GM12878 (cell line): ENCODE measurements at regions not wholly inside any gene's neighbourhood (a gene's known extent, or its start where the extent isn't known, plus 50 kb on each side); places are given as distances from the start of the nearest gene placed in this dataset.

Source experiments
- ATAC-seq: fragments of 200-7000 bp; cut with Tn5 transposase; 3 replicates; pipeline ENCODE4 v1.9.1; 2020; ENCODE audit warnings: mild to moderate bottlenecking, moderate library complexity
- BruUV-seq: library from RNA; stranded (reverse); fragments of 400-500 nt; replicated peaks from 2 replicates; lab custom pipeline; 2021; lab: Mats Ljungman, UMichigan
- CTCF ChIA-PET: fragments of 300-600 bp; sonication (Branson Sonifier 250); formaldehyde crosslinking; extraction: SDS; loops from one replicate; lab custom pipeline; 2021; ENCODE audit warnings: inconsistent platforms; lab: Yijun Ruan, JAX
- POLR2A ChIA-PET: fragments of 350-600 bp; formaldehyde crosslinking; extraction: SDS; loops from one replicate; lab custom pipeline; 2021; ENCODE audit warnings: inconsistent platforms; lab: Charles Lee
- RAD21 ChIA-PET: fragments of 300-600 bp; sonication (Branson Sonifier 250); formaldehyde crosslinking; loops from one replicate; lab custom pipeline; 2023; ENCODE audit warnings: antibody characterized with exemption; ENCODE audit not compliant: unreplicated experiment; lab: Charles Lee
- SMC1A ChIA-PET: fragments of 300-600 bp; sonication (Branson Sonifier 250); formaldehyde crosslinking; loops from one replicate; lab custom pipeline; 2023; ENCODE audit not compliant: unreplicated experiment, uncharacterized antibody; lab: Charles Lee
- DNase-seq: peaks from one replicate; pipeline ENCODE4 v3.0.0-alpha.2; 2011; ENCODE audit warnings: low read depth, low spot score
- FAIRE-seq: peaks from 3 replicates; lab custom pipeline; 2011; peaks lifted over from hg19 to GRCh38; lab: Jason Lieb, UNC
- H2AFZ ChIP-seq: 2 replicates; pipeline ENCODE4 v1.6.0; 2011; ENCODE audit warnings: low read depth, low read length, control low read depth; ENCODE audit not compliant: control insufficient read depth
- H3K27ac ChIP-seq: 2 replicates; pipeline ENCODE4 v1.5.1; 2011; ENCODE audit warnings: control low read depth; ENCODE audit not compliant: control insufficient read depth, insufficient read depth
- H3K27me3 ChIP-seq, 2 experiments: replicated peaks in 1 of 2; 2 replicates each; pipeline versions ENCODE4 v1.6.0 to v1.6.1; 2011; ENCODE audit warnings: low read length in 1 of 2; ENCODE audit not compliant: control insufficient read depth in 2 of 2, insufficient read depth in 2 of 2
- H3K36me3 ChIP-seq, 2 experiments: 2 replicates each; pipeline ENCODE4 v1.5.1; 2011; ENCODE audit warnings: low read length in 1 of 2; ENCODE audit not compliant: control insufficient read depth in 2 of 2, insufficient read depth in 2 of 2
- H3K4me1 ChIP-seq: 2 replicates; pipeline ENCODE4 v1.6.1; 2011; ENCODE audit warnings: mild to moderate bottlenecking, low read length, moderate library complexity, mixed read lengths; ENCODE audit not compliant: control insufficient read depth, insufficient read depth
- H3K4me2 ChIP-seq: 2 replicates; pipeline ENCODE4 v1.6.0; 2011; ENCODE audit warnings: control low read depth; ENCODE audit not compliant: control insufficient read depth, insufficient read depth
- H3K4me3 ChIP-seq: fragments of 200-600 bp; sonication (generic); 2 replicates; pipeline ENCODE4 v1.5.1; 2016
- H3K79me2 ChIP-seq: 2 replicates; pipeline ENCODE4 v1.6.0; 2011; ENCODE audit warnings: low read length; ENCODE audit not compliant: control insufficient read depth, insufficient read depth
- H3K9ac ChIP-seq: 2 replicates; pipeline ENCODE4 v1.8.0; 2011; ENCODE audit warnings: low read length, control low read depth, mixed read lengths; ENCODE audit not compliant: control insufficient read depth, insufficient read depth
- H3K9me3 ChIP-seq: replicated peaks from 3 replicates; pipeline ENCODE4 v1.5.1; 2011; ENCODE audit warnings: mild to moderate bottlenecking, low read length; ENCODE audit not compliant: control insufficient read depth, insufficient read depth
- H4K20me1 ChIP-seq: 2 replicates; pipeline ENCODE4 v1.6.0; 2011; ENCODE audit not compliant: control insufficient read depth, insufficient read depth
- CHD2 ChIP-seq: IDR thresholded peaks from 2 replicates; pipeline ENCODE4 v1.6.1; 2011; ENCODE audit warnings: low read depth, low read length, improper control_type of control experiment, borderline replicate concordance
- DPF2 ChIP-seq: fragments of 450-650 bp; IDR thresholded peaks from 2 replicates; pipeline ENCODE4 v1.6.1; 2017; ENCODE audit warnings: mild to moderate bottlenecking
- NFIC ChIP-seq: IDR thresholded peaks from 2 replicates; pipeline ENCODE4 v1.6.1; 2012; ENCODE audit warnings: low read depth, mild to moderate bottlenecking, inconsistent platforms, low read length, moderate library complexity
- SMAD1 ChIP-seq: fragments of 450-650 bp; IDR thresholded peaks from 2 replicates; pipeline ENCODE4 v1.6.1; 2018; ENCODE audit warnings: mild to moderate bottlenecking, low read depth; ENCODE audit not compliant: partially characterized antibody
- ZNF24 ChIP-seq: fragments of 450-650 bp; IDR thresholded peaks from 2 replicates; pipeline ENCODE4 v1.6.1; 2017; ENCODE audit warnings: antibody characterized with exemption, mild to moderate bottlenecking
- WGBS: methylation state at CpG from one replicate; pipeline ENCODE4 v1.1.6; 2016; ENCODE audit warnings: low lambda C conversion rate; ENCODE audit not compliant: insufficient replicate concordance, insufficient coverage; ENCODE audit errors: missing lambda C conversion rate; 5-methylcytosine and 5-hydroxymethylcytosine counted together
- in situ Hi-C: fragments of 300-500 bp; cut with MboI; formaldehyde crosslinking; loops from 9 replicates; pipeline ENCODE4 v1.14.3; 2018; ENCODE audit warnings: mixed read lengths
- intact Hi-C: fragments of 100-400 bp; cut with micrococcal nuclease; formaldehyde crosslinking; loops from one replicate; pipeline ENCODE4 v1.14.2; 2022; ENCODE audit not compliant: unreplicated experiment
- TF ChIP-seq, protein P1 (sequence below): fragments of 450-650 bp; IDR thresholded peaks from 2 replicates; pipeline ENCODE4 v1.6.1; 2017; ENCODE audit warnings: mild to moderate bottlenecking
- TF ChIP-seq, protein P2 (sequence below), 3 experiments: IDR thresholded peaks in 2 of 3; conservative IDR thresholded peaks in 1 of 3; 2 replicates each; pipeline ENCODE4 v1.5.1; 2011; ENCODE audit warnings: low read depth in 3 of 3, low read length in 3 of 3, mild to moderate bottlenecking in 3 of 3, control low read depth in 2 of 3, moderate library complexity in 2 of 3, inconsistent platforms in 1 of 3, mixed read lengths in 1 of 3; ENCODE audit not compliant: control insufficient read depth in 2 of 3, insufficient read depth in 1 of 3; ENCODE audit errors: extremely low read depth in 1 of 3
- TF ChIP-seq, protein P3 (sequence below): IDR thresholded peaks from 2 replicates; pipeline ENCODE4 v1.6.1; 2012; ENCODE audit warnings: mild to moderate bottlenecking, low read depth, low read length
- TF ChIP-seq, protein P4 (sequence below): fragments of 450-650 bp; IDR thresholded peaks from 2 replicates; pipeline ENCODE4 v1.6.1; 2018; ENCODE audit warnings: mild to moderate bottlenecking, low read depth, moderate library complexity; ENCODE audit not compliant: partially characterized antibody

DNA sequence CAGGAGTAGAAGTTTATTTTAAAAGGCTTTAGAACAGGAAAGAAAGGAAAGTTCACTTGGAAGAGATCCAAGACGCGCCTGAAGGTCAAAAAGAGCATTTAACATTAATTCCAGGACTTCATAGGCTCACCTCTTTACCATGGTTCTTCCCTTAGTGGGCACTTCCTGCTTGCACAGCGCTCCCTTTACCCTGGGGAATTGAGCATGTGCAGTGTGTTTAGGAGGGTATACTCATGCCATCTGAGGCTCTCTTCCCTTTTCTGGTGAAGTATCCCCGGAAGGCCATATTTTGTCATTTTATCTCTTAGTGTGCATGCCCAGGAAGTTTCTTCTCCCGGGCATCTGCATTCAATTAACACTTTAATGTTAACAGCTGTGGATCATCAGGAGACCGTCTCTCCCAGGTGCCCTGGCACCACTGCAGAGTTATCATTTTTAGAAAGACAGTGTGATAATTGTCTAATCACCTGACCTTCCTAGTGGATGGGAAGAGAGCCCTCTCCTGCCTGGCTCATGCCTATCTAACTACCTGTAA is 66.1 kb upstream of the ABCC4 start:
- Histone ChIP-seq H3K27me3 (no peaks in the 10 kb centered on the region), H3K27ac (no peak overlapping the region), H3K4me2 (no peak overlapping the region), H3K79me2 (no peaks in the 10 kb centered on the region), H3K4me3 (no peak overlapping the region), H2AFZ (no peak overlapping the region), H3K9ac (no peak overlapping the region), H3K36me3 (no peaks in the 10 kb centered on the region), H3K4me1 (no peaks in the 10 kb centered on the region; the same call in 1 of the 2 replicates), H3K9me3 (peaks cover 2% of the 10 kb centered on the region; the same call in 2 of the 3 replicates), H4K20me1 (no peaks in the 10 kb centered on the region)
- ChIA-PET POLR2A (no interaction called here), CTCF (interaction anchor here (5.8 kb wide), 1 partner anchor 176 kb away, joined by 33 read pairs; no protein-coding TSS in a partner anchor), SMC1A (no interaction called here), RAD21 (no interaction called here)
- in situ Hi-C loops, result no loop called here
- no peak for ATAC-seq
- FAIRE-seq, result no peak
- BruUV-seq, result no TSS peak
- intact Hi-C loops, result no loop called here
- DNase-seq, result no peak
- WGBS, result 18% methylated on average over 6 of the region's 6 CpGs
- TF ChIP-seq SMAD1 (no peak), CHD2 (no peak), DPF2 (no peak), NFIC (no peak), ZNF24 (no peak)
- TF ChIP-seq, protein P1, sequence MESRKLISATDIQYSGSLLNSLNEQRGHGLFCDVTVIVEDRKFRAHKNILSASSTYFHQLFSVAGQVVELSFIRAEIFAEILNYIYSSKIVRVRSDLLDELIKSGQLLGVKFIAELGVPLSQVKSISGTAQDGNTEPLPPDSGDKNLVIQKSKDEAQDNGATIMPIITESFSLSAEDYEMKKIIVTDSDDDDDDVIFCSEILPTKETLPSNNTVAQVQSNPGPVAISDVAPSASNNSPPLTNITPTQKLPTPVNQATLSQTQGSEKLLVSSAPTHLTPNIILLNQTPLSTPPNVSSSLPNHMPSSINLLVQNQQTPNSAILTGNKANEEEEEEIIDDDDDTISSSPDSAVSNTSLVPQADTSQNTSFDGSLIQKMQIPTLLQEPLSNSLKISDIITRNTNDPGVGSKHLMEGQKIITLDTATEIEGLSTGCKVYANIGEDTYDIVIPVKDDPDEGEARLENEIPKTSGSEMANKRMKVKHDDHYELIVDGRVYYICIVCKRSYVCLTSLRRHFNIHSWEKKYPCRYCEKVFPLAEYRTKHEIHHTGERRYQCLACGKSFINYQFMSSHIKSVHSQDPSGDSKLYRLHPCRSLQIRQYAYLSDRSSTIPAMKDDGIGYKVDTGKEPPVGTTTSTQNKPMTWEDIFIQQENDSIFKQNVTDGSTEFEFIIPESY, result no peak
- TF ChIP-seq, protein P2, sequence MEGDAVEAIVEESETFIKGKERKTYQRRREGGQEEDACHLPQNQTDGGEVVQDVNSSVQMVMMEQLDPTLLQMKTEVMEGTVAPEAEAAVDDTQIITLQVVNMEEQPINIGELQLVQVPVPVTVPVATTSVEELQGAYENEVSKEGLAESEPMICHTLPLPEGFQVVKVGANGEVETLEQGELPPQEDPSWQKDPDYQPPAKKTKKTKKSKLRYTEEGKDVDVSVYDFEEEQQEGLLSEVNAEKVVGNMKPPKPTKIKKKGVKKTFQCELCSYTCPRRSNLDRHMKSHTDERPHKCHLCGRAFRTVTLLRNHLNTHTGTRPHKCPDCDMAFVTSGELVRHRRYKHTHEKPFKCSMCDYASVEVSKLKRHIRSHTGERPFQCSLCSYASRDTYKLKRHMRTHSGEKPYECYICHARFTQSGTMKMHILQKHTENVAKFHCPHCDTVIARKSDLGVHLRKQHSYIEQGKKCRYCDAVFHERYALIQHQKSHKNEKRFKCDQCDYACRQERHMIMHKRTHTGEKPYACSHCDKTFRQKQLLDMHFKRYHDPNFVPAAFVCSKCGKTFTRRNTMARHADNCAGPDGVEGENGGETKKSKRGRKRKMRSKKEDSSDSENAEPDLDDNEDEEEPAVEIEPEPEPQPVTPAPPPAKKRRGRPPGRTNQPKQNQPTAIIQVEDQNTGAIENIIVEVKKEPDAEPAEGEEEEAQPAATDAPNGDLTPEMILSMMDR (IDR thresholded peaks at IDR 0.05 in 2 of 3, conservative IDR thresholded peaks at IDR 0.05 in 1 of 3; ENCODE audit: control insufficient read depth in 2 of 3, extremely low read depth in 1 of 3, insufficient read depth in 1 of 3, low read depth in 3 of 3, low read length in 3 of 3), result no peak
- TF ChIP-seq, protein P3, sequence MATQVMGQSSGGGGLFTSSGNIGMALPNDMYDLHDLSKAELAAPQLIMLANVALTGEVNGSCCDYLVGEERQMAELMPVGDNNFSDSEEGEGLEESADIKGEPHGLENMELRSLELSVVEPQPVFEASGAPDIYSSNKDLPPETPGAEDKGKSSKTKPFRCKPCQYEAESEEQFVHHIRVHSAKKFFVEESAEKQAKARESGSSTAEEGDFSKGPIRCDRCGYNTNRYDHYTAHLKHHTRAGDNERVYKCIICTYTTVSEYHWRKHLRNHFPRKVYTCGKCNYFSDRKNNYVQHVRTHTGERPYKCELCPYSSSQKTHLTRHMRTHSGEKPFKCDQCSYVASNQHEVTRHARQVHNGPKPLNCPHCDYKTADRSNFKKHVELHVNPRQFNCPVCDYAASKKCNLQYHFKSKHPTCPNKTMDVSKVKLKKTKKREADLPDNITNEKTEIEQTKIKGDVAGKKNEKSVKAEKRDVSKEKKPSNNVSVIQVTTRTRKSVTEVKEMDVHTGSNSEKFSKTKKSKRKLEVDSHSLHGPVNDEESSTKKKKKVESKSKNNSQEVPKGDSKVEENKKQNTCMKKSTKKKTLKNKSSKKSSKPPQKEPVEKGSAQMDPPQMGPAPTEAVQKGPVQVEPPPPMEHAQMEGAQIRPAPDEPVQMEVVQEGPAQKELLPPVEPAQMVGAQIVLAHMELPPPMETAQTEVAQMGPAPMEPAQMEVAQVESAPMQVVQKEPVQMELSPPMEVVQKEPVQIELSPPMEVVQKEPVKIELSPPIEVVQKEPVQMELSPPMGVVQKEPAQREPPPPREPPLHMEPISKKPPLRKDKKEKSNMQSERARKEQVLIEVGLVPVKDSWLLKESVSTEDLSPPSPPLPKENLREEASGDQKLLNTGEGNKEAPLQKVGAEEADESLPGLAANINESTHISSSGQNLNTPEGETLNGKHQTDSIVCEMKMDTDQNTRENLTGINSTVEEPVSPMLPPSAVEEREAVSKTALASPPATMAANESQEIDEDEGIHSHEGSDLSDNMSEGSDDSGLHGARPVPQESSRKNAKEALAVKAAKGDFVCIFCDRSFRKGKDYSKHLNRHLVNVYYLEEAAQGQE, result no peak
- TF ChIP-seq, protein P4, sequence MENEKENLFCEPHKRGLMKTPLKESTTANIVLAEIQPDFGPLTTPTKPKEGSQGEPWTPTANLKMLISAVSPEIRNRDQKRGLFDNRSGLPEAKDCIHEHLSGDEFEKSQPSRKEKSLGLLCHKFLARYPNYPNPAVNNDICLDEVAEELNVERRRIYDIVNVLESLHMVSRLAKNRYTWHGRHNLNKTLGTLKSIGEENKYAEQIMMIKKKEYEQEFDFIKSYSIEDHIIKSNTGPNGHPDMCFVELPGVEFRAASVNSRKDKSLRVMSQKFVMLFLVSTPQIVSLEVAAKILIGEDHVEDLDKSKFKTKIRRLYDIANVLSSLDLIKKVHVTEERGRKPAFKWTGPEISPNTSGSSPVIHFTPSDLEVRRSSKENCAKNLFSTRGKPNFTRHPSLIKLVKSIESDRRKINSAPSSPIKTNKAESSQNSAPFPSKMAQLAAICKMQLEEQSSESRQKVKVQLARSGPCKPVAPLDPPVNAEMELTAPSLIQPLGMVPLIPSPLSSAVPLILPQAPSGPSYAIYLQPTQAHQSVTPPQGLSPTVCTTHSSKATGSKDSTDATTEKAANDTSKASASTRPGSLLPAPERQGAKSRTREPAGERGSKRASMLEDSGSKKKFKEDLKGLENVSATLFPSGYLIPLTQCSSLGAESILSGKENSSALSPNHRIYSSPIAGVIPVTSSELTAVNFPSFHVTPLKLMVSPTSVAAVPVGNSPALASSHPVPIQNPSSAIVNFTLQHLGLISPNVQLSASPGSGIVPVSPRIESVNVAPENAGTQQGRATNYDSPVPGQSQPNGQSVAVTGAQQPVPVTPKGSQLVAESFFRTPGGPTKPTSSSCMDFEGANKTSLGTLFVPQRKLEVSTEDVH, result no peak
